ENCODE measurements at regions not wholly inside any gene's neighbourhood (a gene's known extent, or its start where the extent isn't known, plus 50 kb on each side); places are given as distances from the start of the nearest gene placed in this dataset.
"Not testable (repeated sequence)": the region's sequence is repeated elsewhere in the genome, so short reads cannot be mapped to it uniquely, and the experiment has no call there.

DNA sequence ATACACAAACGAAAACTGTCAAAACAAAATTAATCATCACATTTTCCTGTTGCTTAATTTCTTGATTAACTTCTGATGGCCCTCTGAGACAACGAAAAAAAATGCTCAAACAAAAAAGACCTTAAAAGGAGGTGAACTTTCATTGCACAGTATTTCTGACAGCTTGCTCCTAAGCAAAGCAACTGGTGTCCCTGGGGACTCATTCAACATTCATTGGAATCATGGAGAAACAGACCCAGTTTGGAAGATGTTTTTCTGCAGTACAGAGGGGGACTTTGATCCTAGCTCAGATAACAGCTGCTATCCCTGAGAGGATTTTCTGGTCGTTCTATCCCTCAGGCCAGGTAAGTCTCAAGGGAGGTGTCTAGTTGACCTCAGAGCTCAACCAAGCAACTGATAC lies 378.7 kb upstream of the ATP11B start:
- Histone ChIP-seq H3K9me2 (replicated peaks; ENCODE audit: control insufficient read depth, low read length) (no peaks in the 10 kb centered on the region), H3K4me1 (ENCODE audit: control insufficient read depth, low read length) (peaks cover 74% of the 10 kb centered on the region), H3K4me3 (ENCODE audit: low read length) (peak overlapping the region; percentile 4; the same call in 1 of the 2 replicates), H4K20me1 (ENCODE audit: control insufficient read depth, insufficient read depth, low read depth, low read length) (no peaks in the 10 kb centered on the region), H3F3A (ENCODE audit: control insufficient read depth, insufficient read depth) (peaks cover 12% of the 10 kb centered on the region; the same call in 1 of the 2 replicates), H3K9me3 (ENCODE audit: control insufficient read depth, insufficient read depth, low read length) (peaks cover 5% of the 10 kb centered on the region; the same call in 1 of the 2 replicates), H3K27ac (ENCODE audit: low read depth, low read length) (peak overlapping the region; percentile 85), H3K79me2 (ENCODE audit: control insufficient read depth, low read length) (peaks cover 8% of the 10 kb centered on the region), H3K4me2 (ENCODE audit: low read length) (peak overlapping the region; percentile 55), H3K27me3 (ENCODE audit: control insufficient read depth, low read length) (no peaks in the 10 kb centered on the region), H3K36me3 (ENCODE audit: control insufficient read depth, low read length) (no peaks in the 10 kb centered on the region)
- TF ChIP-seq EZH2phosphoT487 (IDR thresholded peaks at IDR 0.05; ENCODE audit: borderline replicate concordance, low read length) = no peak
- TF ChIP-seq CTCF (IDR thresholded peaks at IDR 0.05; ENCODE audit: low read depth, low read length, poor library complexity, severe bottlenecking) = no peak

- peak overlapping the region; percentile 44 for H3K27ac ChIP-seq (ENCODE audit: low read depth, low read length)
- H3K9me2 ChIP-seq (replicated peaks; ENCODE audit: control insufficient read depth, low read length) = no peaks in the 10 kb centered on the region
- no peaks in the 10 kb centered on the region for H3K79me2 ChIP-seq (ENCODE audit: control insufficient read depth, low read length)
- TF ChIP-seq EZH2phosphoT487 (IDR thresholded peaks at IDR 0.05; ENCODE audit: borderline replicate concordance, low read length) (no peak), CTCF (IDR thresholded peaks at IDR 0.05; ENCODE audit: low read depth, low read length, poor library complexity, severe bottlenecking) (no peak)
- peaks cover 47% of the 10 kb centered on the region for H3K4me1 ChIP-seq (ENCODE audit: control insufficient read depth, low read length)
- no peaks in the 10 kb centered on the region for H4K20me1 ChIP-seq (ENCODE audit: control insufficient read depth, insufficient read depth, low read depth, low read length)
- peak overlapping the region; percentile 41 for H3K4me3 ChIP-seq (ENCODE audit: low read length)
- no peaks in the 10 kb centered on the region for H3K36me3 ChIP-seq (ENCODE audit: control insufficient read depth, low read length)
- H3F3A ChIP-seq (ENCODE audit: control insufficient read depth, insufficient read depth) = no peaks in the 10 kb centered on the region
- H3K9me3 ChIP-seq (ENCODE audit: control insufficient read depth, insufficient read depth, low read length) = peaks cover 5% of the 10 kb centered on the region; the same call in 1 of the 2 replicates
- H3K4me2 ChIP-seq (ENCODE audit: low read length) = peak overlapping the region; percentile 45
- H3K27me3 ChIP-seq (ENCODE audit: control insufficient read depth, low read length) = no peaks in the 10 kb centered on the region
These were observed 372.6 kb upstream of the ATP11B start for GRCh38 chr3:182420741-182421140.

DNA sequence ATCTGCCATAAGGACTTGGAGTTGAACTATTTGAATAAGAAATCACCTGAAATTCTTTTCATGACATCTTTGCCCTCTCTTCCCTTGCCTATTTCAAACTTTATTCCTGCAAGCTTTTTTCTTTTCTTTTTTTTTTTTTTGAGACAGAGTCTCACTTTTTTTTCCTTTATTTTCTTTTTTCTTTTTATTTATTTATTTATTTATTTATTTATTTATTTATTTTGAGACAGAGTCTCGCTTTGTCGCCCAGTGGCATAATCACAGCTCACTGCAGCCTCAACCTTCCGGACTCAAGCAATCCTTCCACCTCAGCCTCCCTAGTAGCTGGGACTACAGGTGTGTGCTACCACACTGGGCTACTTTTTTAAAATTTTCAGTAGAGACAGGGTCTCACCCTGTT lies 369.3 kb upstream of the ATP11B start:
- no peak overlapping the region for H3K4me2 ChIP-seq (ENCODE audit: low read length)
- H3K4me1 ChIP-seq (ENCODE audit: control insufficient read depth, low read length) = peaks cover 27% of the 10 kb centered on the region
- H4K20me1 ChIP-seq (ENCODE audit: control insufficient read depth, insufficient read depth, low read depth, low read length) = no peaks in the 10 kb centered on the region
- H3K4me3 ChIP-seq (ENCODE audit: low read length) = no peak overlapping the region
- no peaks in the 10 kb centered on the region for H3K9me2 ChIP-seq (replicated peaks; ENCODE audit: control insufficient read depth, low read length)
- H3F3A ChIP-seq (ENCODE audit: control insufficient read depth, insufficient read depth) = no peaks in the 10 kb centered on the region
- H3K36me3 ChIP-seq (ENCODE audit: control insufficient read depth, low read length) = no peaks in the 10 kb centered on the region
- H3K9me3 ChIP-seq (ENCODE audit: control insufficient read depth, insufficient read depth, low read length) = no peaks in the 10 kb centered on the region
- TF ChIP-seq EZH2phosphoT487 (IDR thresholded peaks at IDR 0.05; ENCODE audit: borderline replicate concordance, low read length) (no peak), CTCF (IDR thresholded peaks at IDR 0.05; ENCODE audit: low read depth, low read length, poor library complexity, severe bottlenecking) (no peak)
- H3K79me2 ChIP-seq (ENCODE audit: control insufficient read depth, low read length) = no peaks in the 10 kb centered on the region
- no peak overlapping the region for H3K27ac ChIP-seq (ENCODE audit: low read depth, low read length)
- no peaks in the 10 kb centered on the region for H3K27me3 ChIP-seq (ENCODE audit: control insufficient read depth, low read length)

DNA sequence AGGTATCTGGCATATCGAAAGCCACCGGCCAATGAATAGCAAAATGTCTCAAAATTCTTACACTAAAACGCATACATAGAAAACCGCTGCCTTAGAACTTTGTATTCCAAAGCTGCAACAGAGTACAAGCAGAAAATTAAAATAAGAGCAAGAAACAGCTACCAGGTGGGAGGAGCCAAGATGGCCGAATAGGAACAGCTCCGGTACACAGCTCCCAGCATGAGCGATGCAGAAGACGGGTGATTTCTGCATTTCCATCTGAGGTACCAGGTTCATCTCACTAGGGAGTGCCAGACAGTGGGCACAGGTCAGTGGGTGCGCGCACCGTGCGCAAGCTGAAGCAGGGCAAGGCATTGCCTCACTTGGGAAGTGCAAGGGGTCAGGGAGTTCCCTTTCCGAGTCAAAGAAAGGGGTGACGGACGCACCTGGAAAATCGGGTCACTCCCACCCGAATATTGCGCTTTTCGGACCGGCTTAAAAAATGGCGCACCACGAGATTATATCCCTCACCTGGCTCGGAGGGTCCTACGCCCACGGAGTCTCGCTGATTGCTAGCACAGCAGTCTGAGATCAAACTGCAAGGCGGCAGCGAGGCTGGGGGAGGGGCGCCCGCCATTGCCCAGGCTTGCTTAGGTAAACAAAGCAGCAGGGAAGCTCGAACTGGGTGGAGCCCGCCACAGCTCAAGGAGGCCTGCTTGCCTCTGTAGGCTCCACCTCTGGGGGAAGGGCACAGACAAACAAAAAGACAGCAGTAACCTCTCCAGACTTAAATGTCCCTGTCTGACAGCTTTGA lies 367.2 kb upstream of the ATP11B start:
- not testable (repeated sequence) for H3K27ac ChIP-seq (ENCODE audit: low read depth, low read length)

GRCh38 chr3:182431972-182432371 lies 361.3 kb upstream of the ATP11B start:
- H3K27ac ChIP-seq (ENCODE audit: low read depth, low read length); H4K20me1 ChIP-seq (ENCODE audit: control insufficient read depth, insufficient read depth, low read depth, low read length); H3K4me3 ChIP-seq (ENCODE audit: low read length); H3K9me2 ChIP-seq (replicated peaks; ENCODE audit: control insufficient read depth, low read length); H3K27me3 ChIP-seq (ENCODE audit: control insufficient read depth, low read length); H3K36me3 ChIP-seq (ENCODE audit: control insufficient read depth, low read length); H3K4me2 ChIP-seq (ENCODE audit: low read length); H3F3A ChIP-seq (ENCODE audit: control insufficient read depth, insufficient read depth); H3K9me3 ChIP-seq (ENCODE audit: control insufficient read depth, insufficient read depth, low read length); H3K4me1 ChIP-seq (ENCODE audit: control insufficient read depth, low read length); H3K79me2 ChIP-seq (ENCODE audit: control insufficient read depth, low read length): not testable (repeated sequence)

More for the DNA sequence above, 367.2 kb upstream of the ATP11B start:
- H3K27me3 ChIP-seq (ENCODE audit: control insufficient read depth, low read length); H4K20me1 ChIP-seq (ENCODE audit: control insufficient read depth, insufficient read depth, low read depth, low read length); H3K79me2 ChIP-seq (ENCODE audit: control insufficient read depth, low read length); H3K9me2 ChIP-seq (replicated peaks; ENCODE audit: control insufficient read depth, low read length); H3K36me3 ChIP-seq (ENCODE audit: control insufficient read depth, low read length); H3K9me3 ChIP-seq (ENCODE audit: control insufficient read depth, insufficient read depth, low read length); H3F3A ChIP-seq (ENCODE audit: control insufficient read depth, insufficient read depth); H3K4me3 ChIP-seq (ENCODE audit: low read length); H3K4me2 ChIP-seq (ENCODE audit: low read length); H3K4me1 ChIP-seq (ENCODE audit: control insufficient read depth, low read length): not testable (repeated sequence)
